Right hindlimb (tissue), 1 donor: ENCODE measurements at regions not wholly inside any gene's neighbourhood (a gene's known extent, or its start where the extent isn't known, plus 50 kb on each side); places are given as distances from the start of the nearest gene placed in this dataset.

Source experiments
- DNase-seq: peaks from one replicate; pipeline ENCODE4 v3.0.0-alpha.2; 2018

DNA sequence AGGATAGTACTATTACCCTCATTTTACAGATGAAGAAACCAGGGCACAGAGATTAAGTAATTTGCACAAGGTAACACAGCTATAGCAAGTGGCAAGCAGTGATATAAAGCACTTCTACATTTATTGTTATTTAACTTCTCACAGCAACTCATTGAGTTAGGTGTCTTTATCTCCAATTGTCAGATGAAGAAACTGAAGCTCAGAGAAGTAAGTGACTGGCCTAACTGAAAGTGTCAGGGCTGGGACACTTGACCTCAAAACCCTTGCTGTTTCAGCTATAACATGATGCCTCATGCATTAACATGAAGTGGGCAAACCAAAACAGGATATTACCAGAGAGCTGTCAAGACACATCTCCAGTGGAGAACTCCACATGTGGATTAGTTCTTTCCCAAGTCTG is 65.8 kb upstream of the LEKR1 start:
- DNase-seq = no peak

- DNase-seq = no peak
Observed at GRCh38 chr3:156761007-156761406, 65.1 kb upstream of the LEKR1 start.

DNA sequence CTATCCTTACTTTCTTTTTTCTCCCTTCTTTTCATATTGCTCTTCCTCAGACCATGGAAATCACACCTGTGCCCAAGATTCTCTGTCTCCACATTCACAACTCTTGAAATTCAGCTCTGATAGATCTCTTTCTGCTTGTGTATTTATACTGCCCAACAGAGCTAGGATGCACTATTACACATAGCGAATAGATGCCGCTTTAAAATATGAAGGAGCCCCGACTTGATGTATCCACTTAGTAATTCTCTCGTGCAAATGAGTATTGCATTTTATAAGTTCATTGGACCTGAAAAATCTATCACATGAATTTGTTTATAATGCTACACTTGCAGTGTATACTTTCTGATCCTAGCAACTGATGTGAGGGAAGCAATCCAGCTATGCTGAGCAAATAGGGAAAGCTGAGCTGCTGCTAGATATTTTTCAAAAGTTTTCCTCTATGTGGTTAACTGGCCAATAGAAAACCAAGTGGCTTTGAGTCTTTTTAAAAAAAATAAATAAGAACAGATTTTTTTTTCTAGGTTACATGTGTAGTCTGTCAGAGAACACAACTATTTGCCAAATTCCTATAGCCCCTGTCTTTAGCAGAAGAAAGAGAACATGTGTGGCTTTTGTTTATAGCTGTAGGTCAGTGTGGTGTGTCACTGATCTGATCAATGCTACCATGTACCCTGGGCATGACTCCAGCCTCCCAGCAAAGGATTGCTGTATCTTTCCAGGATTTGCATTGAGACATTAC is 64.3 kb upstream of the LEKR1 start:
- no peak for DNase-seq

GRCh38 chr3:156762631-156763185 is 63.4 kb upstream of the LEKR1 start:
- peak; percentile 68 for DNase-seq

DNA sequence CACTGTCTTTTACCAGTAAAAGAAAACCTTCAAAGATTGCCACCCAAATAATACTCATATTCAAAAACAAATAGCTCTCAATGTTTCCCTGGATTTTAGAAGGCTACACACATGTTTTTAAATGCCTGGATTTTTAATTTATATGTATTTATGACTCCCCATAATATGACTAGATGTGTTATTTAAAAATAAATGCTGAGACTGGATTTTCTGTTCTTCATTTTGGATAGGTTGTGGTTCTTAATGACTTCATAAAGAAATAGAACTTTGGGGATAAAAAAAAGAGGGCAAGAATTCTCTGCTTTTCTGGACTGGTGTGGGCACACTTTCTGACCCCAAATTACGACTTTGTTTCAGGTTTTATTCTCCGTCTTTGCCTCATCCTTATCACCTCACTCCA is 62.8 kb upstream of the LEKR1 start:
- DNase-seq = no peak

- DNase-seq = no peak
Observed at GRCh38 chr3:156763931-156764720, 62.0 kb upstream of the LEKR1 start.

DNA sequence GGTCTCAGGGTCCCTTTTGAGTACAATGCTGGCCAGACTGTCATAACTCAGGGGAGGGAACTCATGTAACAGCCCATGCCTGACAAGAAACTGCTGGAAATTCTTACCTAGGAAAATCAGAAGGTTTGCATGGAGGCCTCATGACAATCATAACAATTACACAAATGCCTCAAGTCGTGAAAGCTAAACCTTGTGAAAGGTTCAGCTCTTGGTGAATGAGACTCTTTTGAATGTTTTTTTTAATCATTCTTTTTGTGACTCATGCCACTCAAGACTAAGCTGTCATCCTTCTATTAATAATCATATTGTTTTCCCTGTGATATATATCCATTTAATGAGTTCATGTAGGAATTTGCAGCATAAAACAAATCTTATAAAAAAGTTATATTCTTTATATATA is 61.4 kb upstream of the LEKR1 start:
- no peak for DNase-seq

GRCh38 chr3:156768390-156768789 is 57.8 kb upstream of the LEKR1 start:
- DNase-seq = no peak

DNA sequence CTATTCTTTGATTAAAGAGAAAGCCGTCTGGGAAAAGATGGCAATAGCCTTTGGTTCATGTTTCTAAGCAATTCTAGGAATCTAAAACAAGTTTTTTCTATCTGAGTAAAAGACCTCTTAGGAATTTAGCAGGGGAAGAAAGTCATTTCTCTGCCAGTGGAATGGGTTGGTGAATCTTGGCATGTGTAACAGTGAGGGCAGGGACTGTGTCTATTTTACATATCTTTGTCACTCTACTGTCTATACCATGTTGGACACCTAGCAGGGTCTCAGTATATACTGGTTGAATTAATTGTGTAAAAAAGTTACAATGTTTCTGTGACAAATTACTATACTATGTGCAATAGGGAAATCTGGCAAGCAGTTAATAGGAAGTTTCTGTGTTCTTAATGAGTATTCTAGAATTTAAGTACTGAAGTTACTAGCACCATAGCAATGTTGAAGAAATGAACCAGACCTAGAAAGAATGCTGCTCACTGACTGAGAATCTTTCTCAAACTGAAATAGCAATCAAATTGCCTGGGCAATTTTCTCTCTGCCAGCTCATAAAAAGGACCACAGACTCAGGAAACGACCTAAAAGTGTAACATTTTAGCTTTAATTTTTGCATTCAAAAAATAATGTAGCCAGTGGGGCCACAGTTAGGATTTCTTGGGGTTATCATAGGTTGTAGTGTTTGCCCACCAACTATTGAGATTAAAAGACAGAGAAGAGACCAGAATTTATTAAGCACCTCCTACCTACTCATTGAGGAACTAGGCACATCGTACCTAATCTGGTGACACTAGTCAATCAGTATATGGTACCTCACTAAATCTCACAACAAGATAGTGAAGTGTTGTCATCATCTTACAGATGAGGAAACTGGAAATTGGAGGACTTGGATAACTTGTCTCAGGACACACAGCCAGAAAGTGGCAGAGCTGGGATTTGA is 56.2 kb upstream of the LEKR1 start:
- no peak for DNase-seq

DNA sequence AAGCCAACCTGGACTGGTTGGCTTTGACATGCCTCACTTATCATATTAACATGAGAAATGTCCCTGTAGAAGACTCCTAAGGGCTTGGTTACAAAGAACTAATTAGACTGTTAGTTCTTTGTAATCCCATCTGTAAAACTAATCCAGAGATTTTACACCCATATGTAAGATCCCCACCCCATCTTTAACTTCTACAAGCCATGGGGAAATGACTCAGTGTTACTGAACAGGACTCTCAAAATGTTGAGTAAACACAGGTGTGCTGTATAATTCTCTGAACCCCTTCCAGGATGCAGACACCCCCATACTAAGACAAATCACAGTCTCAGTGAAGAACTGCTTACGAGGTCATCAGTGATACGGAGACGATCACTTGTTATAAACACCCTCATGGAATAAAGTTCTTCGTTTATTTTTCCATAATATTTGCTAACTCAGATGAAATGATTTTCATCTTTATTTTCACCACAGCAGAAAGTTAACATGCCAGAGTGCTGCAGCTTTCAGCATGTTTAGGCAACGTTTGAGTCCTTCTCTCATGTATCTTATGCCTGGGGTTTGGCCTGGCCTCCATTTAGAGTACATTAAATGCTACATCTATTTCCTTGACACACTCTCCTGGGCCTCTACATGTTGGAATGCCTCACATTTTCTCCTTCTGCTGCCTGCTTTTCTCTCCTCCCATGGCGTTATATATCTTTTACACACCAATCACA is 55.3 kb upstream of the LEKR1 start:
- DNase-seq = no peak

DNA sequence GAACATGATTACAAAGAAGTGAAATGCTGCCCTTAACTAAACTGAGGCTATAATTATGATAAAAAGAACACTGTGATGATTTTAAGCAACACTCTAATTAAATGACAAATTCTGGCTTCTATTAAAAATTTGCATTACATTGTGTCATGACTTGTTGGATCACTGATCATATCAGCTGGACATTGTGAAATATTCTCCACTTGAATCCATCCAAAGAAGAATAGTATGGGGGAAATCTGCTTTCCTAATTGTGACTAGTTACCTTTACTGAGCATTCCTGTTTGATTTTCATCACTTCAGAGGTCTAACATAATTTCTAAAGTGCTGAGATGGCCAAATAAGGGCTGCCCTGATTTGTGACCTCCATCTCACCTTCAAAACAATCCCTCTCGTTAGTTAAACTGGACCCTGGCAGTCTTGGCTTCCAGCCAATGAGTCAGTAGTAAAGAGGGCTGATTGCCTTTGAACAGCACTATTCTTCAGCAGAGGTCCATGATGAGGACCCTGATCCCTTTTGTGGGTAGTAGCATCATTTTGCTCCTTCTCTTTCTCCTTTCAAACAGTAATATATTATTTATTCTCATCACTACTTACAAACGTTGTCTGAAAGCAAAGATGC is 53.5 kb upstream of the LEKR1 start:
- DNase-seq = no peak

- DNase-seq = no peak
Observed at GRCh38 chr3:156776031-156776430, 50.1 kb upstream of the LEKR1 start.
